ENCODE measurements at regions not wholly inside any gene's neighbourhood (a gene's known extent, or its start where the extent isn't known, plus 50 kb on each side); places are given as distances from the start of the nearest gene placed in this dataset.

DNA sequence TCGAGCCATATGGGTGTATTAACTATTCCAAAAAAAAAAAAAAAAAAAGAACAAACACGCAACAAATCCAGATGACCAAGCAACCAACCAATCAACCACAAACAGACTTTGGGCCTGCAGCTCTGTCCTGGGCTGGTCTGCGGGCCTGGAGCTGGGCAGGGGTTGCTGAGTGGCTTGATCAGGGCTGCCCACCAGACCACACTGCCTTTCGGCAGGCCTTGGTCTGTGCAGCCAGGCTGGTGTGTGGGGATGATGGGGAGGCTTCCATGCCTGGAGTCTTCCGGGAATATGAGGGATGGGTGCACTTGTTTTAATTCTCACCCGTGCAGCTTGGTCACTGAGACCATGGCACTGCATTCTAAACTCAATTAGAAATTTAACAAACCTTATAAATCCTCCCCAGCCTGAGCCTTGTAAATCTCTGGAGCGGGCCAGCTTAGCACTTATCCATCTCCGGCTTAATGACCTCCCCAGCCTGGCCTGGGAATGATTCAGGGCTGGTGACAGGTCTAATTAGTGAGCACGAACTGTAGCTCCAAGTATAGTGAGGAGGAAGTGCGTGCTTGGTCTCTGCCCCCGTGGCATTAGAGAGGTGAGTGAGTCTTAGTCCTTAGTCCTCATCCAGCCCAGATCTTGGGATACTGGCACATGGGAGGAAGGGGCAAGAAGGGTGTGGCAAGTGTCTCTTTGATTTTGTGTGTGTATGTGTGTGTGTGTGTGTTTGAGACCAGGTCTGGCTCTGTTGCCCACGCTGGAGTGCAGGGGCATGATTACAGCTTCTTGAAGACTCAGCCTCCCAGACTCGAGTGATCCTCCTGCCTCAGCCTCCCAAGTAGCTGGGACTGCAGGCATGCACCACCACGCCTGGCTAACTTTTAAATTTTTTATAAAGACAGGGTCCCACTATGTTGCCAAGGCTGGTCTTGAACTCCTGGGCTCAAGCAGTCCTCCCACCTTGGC is 74.6 kb upstream of the CSF3R start:
- TF ChIP-seq, protein P1, sequence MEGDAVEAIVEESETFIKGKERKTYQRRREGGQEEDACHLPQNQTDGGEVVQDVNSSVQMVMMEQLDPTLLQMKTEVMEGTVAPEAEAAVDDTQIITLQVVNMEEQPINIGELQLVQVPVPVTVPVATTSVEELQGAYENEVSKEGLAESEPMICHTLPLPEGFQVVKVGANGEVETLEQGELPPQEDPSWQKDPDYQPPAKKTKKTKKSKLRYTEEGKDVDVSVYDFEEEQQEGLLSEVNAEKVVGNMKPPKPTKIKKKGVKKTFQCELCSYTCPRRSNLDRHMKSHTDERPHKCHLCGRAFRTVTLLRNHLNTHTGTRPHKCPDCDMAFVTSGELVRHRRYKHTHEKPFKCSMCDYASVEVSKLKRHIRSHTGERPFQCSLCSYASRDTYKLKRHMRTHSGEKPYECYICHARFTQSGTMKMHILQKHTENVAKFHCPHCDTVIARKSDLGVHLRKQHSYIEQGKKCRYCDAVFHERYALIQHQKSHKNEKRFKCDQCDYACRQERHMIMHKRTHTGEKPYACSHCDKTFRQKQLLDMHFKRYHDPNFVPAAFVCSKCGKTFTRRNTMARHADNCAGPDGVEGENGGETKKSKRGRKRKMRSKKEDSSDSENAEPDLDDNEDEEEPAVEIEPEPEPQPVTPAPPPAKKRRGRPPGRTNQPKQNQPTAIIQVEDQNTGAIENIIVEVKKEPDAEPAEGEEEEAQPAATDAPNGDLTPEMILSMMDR (IDR thresholded peaks at IDR 0.05), result no peak
- no peak for TF ChIP-seq POLR2A (IDR thresholded peaks at IDR 0.05)
